NCI-H2029 treated with DMSO at 0.1 percent for 48 hours (cell line): ENCODE measurements at regions not wholly inside any gene's neighbourhood (a gene's known extent, or its start where the extent isn't known, plus 50 kb on each side); places are given as distances from the start of the nearest gene placed in this dataset.
"Not testable (repeated sequence)": the region's sequence is repeated elsewhere in the genome, so short reads cannot be mapped to it uniquely, and the experiment has no call there.

ENCODE experiments used
- DNase-seq: peaks from one replicate; lab custom pipeline; 2025; lab: John Stamatoyannopoulos, UW

- no peak for DNase-seq
Measured at GRCh38 chr5:51657340-51658240, 274.3 kb downstream of the ISL1 start.

GRCh38 chr5:51661646-51662265, 278.5 kb downstream of the ISL1 start:
- no peak for DNase-seq

- DNase-seq = no peak
Measured at GRCh38 chr5:51664491-51665250, 281.4 kb downstream of the ISL1 start.

- no peak for DNase-seq
Measured at GRCh38 chr5:51665251-51665593, 282.0 kb downstream of the ISL1 start.

GRCh38 chr5:51669095-51669494, 285.8 kb downstream of the ISL1 start:
- no peak for DNase-seq

GRCh38 chr5:51678330-51678729, 295.1 kb downstream of the ISL1 start:
- no peak for DNase-seq

- no peak for DNase-seq
Measured at GRCh38 chr5:51679286-51679685, 296.0 kb downstream of the ISL1 start.

- no peak for DNase-seq
Measured at GRCh38 chr5:51684794-51685355, 301.6 kb downstream of the ISL1 start.

GRCh38 chr5:51685419-51685818, 302.2 kb downstream of the ISL1 start:
- DNase-seq = no peak

- DNase-seq = no peak
Measured at GRCh38 chr5:51686622-51687021, 303.4 kb downstream of the ISL1 start.

GRCh38 chr5:51691538-51692079, 308.4 kb downstream of the ISL1 start:
- no peak for DNase-seq

- no peak for DNase-seq
Measured at GRCh38 chr5:51694826-51695225, 311.6 kb downstream of the ISL1 start.

- DNase-seq = no peak
Measured at GRCh38 chr5:51696122-51696521, 312.9 kb downstream of the ISL1 start.

GRCh38 chr5:51702046-51702445, 318.8 kb downstream of the ISL1 start:
- DNase-seq = not testable (repeated sequence)

- no peak for DNase-seq
Measured at GRCh38 chr5:51712201-51712600, 329.0 kb downstream of the ISL1 start.

GRCh38 chr5:51715445-51715844, 332.2 kb downstream of the ISL1 start:
- DNase-seq = not testable (repeated sequence)

- DNase-seq = no peak
Measured at GRCh38 chr5:51731421-51732029, 348.3 kb downstream of the ISL1 start.

GRCh38 chr5:51732304-51732703, 349.1 kb downstream of the ISL1 start:
- DNase-seq = no peak

- DNase-seq = no peak
Measured at GRCh38 chr5:51734677-51735076, 351.4 kb downstream of the ISL1 start.

GRCh38 chr5:51746023-51746422, 362.8 kb downstream of the ISL1 start:
- no peak for DNase-seq

- DNase-seq = no peak
Measured at GRCh38 chr5:51748647-51749046, 365.4 kb downstream of the ISL1 start.
